Fibroblast of skin of left quadriceps (primary cell): ENCODE measurements at regions not wholly inside any gene's neighbourhood (a gene's known extent, or its start where the extent isn't known, plus 50 kb on each side); places are given as distances from the start of the nearest gene placed in this dataset.

Source experiments
- DNase-seq, 2 experiments: peaks; one replicate each; pipeline ENCODE4 v3.0.0-alpha.2; 2013; ENCODE audit warnings: low read depth in 2 of 2

DNA sequence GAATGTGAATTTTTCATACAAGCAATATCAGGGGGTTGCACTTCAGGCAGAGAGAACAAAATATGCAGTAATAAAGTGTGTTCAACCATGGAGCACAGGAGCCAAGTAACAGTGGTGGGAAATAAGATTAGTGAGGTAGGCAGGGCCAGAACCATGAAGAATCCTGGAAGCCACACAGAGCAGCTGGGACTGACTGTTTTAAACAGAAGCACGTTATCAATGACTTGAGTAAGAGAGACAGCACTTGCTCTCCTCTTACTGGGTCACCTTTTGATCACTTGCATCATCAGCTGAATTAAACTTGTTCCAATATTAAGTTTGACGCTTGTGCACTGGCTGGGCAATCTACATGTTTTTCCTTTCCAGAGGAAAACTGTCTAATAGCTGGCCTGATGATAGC lies 238.5 kb downstream of the TBX18 start:
- DNase-seq: no peak

- no peak for DNase-seq
Measured at GRCh38 chr6:84524636-84525035, 239.8 kb downstream of the TBX18 start.

GRCh38 chr6:84522135-84522549 lies 242.3 kb downstream of the TBX18 start:
- peak; percentile 66 to 74 for DNase-seq

DNA sequence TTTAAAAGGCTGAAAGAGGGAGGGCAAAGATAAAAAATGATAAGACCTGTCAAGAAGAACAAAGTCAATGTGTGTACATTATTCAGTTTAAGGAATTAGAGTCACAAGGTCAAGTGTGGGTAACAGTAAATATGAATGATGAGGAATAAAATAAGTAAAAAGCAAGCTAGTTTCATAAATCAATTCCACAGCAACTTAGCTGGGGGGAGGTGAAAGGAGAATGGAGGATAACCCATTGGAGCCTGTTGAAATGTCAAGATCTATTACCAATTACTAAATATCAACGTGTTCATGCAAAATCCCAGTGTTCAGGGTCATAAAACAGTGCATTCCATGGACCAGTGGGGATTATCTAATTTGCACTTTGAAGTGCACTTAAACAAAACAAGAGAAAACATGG lies 242.9 kb downstream of the TBX18 start:
- peak in 1 of 2 experiments; percentile 12 for DNase-seq

- DNase-seq: no peak
Measured at GRCh38 chr6:84517741-84518530, 246.5 kb downstream of the TBX18 start.

DNA sequence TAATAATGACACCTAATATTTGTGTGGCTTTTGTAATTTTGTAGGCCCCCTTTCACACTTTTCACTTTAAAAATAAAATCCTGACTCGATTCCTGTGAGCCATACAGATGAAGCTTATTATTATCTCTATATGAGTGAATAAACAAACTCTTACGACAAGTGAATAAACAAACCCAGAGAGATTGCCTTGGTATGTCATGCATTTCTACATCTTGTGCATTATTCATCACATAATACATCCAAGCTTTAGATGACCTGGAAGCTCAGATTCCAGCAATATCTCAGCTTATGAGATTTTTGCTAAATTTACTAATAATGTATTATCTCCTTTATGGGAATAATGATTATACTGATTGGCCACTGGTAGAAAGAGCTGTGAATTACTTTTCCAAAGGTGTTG lies 248.2 kb downstream of the TBX18 start:
- no peak for DNase-seq

- DNase-seq: no peak
Measured at GRCh38 chr6:84515067-84515466, 249.3 kb downstream of the TBX18 start.

DNA sequence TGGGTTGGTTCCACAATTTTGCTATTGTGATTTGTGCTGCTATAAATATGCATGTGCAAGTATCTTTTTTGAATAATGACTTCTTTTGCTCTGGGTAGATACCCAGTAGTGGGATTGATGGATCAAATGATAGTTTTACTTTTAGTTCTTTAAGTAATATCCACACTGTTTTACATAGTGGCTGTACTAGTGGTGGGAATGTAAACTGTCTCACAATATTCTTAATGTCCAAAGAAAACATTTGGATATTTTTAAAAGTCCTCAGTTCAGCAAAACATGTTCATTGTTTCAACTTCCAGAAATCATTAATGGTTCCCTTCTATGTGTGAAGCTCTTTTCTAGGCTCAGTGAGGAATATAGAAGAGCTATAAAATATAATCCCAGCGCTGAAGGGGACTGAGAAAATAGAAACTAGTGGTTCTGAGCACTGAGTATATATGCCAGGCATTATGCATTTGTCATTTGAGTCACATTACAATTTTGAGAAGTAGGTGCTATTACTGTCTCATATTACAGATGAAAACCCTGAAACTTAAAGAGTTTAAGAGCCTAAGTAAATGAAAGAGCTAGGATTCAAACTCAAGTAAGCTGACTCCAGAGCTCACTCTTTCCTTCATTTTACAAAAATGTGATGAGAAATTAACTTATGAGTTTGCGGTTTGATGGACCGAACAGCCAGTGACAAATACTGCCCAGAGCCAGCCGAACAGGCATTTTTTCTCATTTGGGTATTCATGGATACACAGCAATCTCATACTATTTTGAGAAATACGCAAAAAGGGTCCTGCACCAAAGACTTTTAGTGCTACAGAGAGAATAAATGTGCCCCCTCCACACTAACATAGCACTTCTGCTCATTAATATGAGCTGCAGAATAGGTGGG lies 250.1 kb downstream of the TBX18 start:
- no peak for DNase-seq

- no peak for DNase-seq
Measured at GRCh38 chr6:84512391-84512790, 252.0 kb downstream of the TBX18 start.

DNA sequence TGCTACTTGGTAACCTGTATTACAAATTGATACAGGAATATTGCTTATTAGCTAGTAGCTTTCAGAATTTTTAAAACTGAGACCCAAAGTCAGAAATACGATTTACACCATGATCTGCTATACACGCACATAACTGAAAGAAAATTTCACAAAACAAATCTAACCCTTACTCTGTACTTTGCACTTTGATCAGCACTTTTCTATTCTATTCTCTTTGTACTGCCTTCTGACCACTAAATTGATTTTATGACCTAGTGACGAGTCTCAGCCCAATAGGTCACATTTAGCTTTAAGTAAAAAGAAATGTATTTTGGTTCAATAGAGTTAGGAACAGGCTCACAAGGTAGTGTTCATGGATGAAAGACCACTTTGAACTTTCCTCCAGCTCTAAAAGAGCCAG lies 252.5 kb downstream of the TBX18 start:
- no peak for DNase-seq

DNA sequence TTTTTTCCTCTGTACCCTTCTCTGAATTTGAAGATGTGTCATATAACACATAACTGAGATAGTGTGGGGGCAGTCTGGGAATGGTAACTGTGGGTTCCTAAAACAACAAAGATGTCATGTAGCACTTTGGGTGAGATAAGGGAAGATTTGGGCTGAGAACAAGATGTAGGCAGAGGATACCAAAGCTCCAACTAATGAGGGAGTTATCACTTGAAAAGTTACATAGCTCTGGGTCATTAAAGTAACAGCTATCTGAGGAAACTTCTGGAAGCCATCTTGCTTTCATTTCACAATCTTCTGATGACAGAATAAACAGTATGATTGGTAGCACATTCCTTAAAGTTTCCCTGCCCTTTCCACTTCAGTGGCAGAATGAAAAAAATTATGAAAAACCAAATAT lies 255.4 kb downstream of the TBX18 start:
- no peak for DNase-seq

DNA sequence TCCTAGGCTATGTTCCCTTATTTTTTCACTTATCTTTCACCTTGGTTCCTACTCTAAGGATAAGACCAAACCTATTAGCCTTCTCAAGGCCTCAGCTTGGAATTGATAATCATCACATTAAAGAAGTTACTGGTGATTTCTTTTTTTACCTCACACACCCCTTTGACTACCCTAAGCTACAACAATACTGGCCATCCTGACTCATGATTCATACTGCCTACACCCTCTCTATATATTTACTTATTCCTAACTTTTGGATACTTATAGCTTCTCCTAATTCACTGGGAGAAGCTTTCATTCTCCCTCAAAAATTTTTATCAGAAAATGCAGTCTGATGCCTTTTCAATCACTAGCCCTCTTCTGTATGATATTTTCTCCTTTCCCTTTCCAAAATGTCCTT lies 256.1 kb downstream of the TBX18 start:
- DNase-seq: no peak

- no peak for DNase-seq
Measured at GRCh38 chr6:84504025-84504424, 260.4 kb downstream of the TBX18 start.

GRCh38 chr6:84501315-84501714 lies 263.1 kb downstream of the TBX18 start:
- no peak for DNase-seq

DNA sequence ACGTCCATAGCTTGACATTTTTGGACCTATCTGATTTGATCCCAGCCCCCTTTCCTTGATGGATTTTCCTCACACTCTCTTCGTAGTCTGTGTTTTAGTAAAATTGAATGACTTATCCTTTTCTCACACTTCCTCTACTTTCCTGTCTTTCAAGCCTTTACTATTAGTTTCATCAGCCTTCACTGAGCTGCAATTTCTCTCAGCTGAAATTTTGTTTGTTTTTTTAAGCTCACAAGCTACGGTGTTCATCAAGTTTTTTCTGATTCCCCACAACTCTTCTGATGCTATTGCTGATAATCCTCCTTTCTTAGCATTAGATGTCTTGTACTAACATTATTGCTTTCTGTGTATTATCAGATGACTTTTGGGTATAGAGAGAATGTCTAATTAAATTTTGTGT lies 263.7 kb downstream of the TBX18 start:
- DNase-seq: no peak

GRCh38 chr6:84498905-84499304 lies 265.5 kb downstream of the TBX18 start:
- DNase-seq: no peak

GRCh38 chr6:84492241-84493165 lies 265.1 kb upstream of the CEP162 start:
- no peak for DNase-seq

DNA sequence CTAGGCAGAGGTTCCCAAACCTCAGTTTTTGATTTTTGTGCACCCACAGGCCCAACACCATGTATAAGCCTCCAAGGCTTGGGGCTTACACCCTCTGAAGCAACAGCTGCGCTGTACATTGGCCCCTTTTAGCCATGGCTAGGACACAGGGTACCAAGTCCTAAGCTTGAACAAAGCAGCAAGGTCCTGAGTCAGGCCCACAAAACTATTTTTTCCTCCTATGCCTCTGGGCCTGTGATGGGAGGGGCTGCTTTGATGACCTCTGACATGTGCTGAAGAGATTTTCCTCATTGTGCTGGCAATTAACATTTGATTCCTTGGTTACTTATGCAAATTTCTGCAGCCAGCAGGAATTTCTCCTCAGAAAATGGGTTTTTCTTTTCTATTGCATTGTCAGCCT lies 262.2 kb upstream of the CEP162 start:
- DNase-seq: no peak

- no peak for DNase-seq
Measured at GRCh38 chr6:84486526-84486925, 259.1 kb upstream of the CEP162 start.

- DNase-seq: no peak
Measured at GRCh38 chr6:84469144-84469543, 241.7 kb upstream of the CEP162 start.

DNA sequence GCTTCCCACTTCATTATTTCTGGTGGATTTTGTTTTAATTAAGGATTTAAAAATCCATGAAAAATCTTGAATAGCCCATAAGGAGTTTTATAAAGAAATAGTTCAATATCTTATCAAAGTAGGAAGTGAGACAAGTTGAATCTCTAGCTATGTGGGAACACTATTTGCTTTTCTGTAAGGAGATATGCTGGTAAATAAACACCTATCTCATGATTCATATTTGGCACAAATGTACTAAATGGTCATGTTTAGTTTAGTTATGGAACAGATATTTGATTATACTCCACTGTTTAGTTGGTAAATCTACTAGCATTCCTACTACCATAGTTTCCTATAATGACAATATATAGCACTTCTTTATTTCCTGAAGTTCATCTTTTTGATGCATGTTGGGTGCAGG lies 239.9 kb upstream of the CEP162 start:
- DNase-seq: no peak

GRCh38 chr6:84466511-84466910 lies 239.1 kb upstream of the CEP162 start:
- DNase-seq: no peak
